WTC11 (cell line): ENCODE measurements at regions not wholly inside any gene's neighbourhood (a gene's known extent, or its start where the extent isn't known, plus 50 kb on each side); places are given as distances from the start of the nearest gene placed in this dataset.

Experiments
- ATAC-seq: fragments of 200-7000 bp; cut with Tn5 transposase; 2 replicates; pipeline ENCODE4 v1.10.0; 2021; ENCODE audit warnings: mild to moderate bottlenecking, moderate library complexity
- CTCF ChIA-PET: fragments of 300-600 bp; sonication (Branson Sonifier 250); formaldehyde crosslinking; loops from one replicate; lab custom pipeline; 2021; ENCODE audit warnings: antibody characterized with exemption; lab: Charles Lee
- POLR2A ChIA-PET: fragments of 350-600 bp; sonication (Branson Sonifier 250); formaldehyde crosslinking; loops from one replicate; lab custom pipeline; 2021; ENCODE audit warnings: antibody characterized with exemption; lab: Charles Lee
- DNase-seq: peaks from one replicate; pipeline ENCODE4 v3.0.0; 2021; ENCODE audit warnings: low spot score
- H3K27ac Mint-ChIP-seq: 2 replicates; pipeline ENCODE4 v1.8.0; 2021; ENCODE audit warnings: mixed read lengths
- H3K27me3 Mint-ChIP-seq: 2 replicates; pipeline ENCODE4 v1.8.0; 2021; ENCODE audit warnings: low read depth, mild to moderate bottlenecking, moderate library complexity, mixed read lengths
- H3K36me3 Mint-ChIP-seq: 2 replicates; pipeline ENCODE4 v1.8.0; 2021; ENCODE audit warnings: mixed read lengths
- H3K4me1 Mint-ChIP-seq: 2 replicates; pipeline ENCODE4 v1.8.0; 2022; ENCODE audit warnings: mixed read lengths
- H3K4me3 Mint-ChIP-seq: 2 replicates; pipeline ENCODE4 v1.8.0; 2021; ENCODE audit warnings: mild to moderate bottlenecking, moderate library complexity, mixed read lengths
- H3K9me3 Mint-ChIP-seq: 2 replicates; pipeline ENCODE4 v1.8.0; 2021; ENCODE audit warnings: mixed read lengths
- ATF3 ChIP-seq: sonication (generic); formaldehyde crosslinking; conservative IDR thresholded peaks from 2 replicates; pipeline ENCODE4 v1.8.1; 2022; ENCODE audit warnings: mild to moderate bottlenecking, missing genetic modification reagents
- CREM ChIP-seq: sonication (generic); formaldehyde crosslinking; IDR thresholded peaks from 2 replicates; pipeline ENCODE4 v1.8.1; 2022; ENCODE audit warnings: mild to moderate bottlenecking, missing genetic modification reagents, moderate library complexity
- CTCF ChIP-seq: fragments of 200-600 bp; IDR thresholded peaks from 2 replicates; pipeline ENCODE4 v1.8.0; 2022; ENCODE audit warnings: antibody characterized with exemption
- E2F4 ChIP-seq: sonication (generic); formaldehyde crosslinking; IDR thresholded peaks from 2 replicates; pipeline ENCODE4 v1.8.1; 2022; ENCODE audit warnings: low read depth, mild to moderate bottlenecking, moderate library complexity, missing genetic modification reagents, borderline replicate concordance
- ESRRA ChIP-seq: sonication (generic); formaldehyde crosslinking; IDR thresholded peaks from 2 replicates; pipeline ENCODE4 v1.8.1; 2022; ENCODE audit warnings: mild to moderate bottlenecking, missing genetic modification reagents, borderline replicate concordance
- FOXJ3 ChIP-seq: sonication (generic); formaldehyde crosslinking; IDR thresholded peaks from 2 replicates; pipeline ENCODE4 v1.9.0; 2021; ENCODE audit warnings: missing genetic modification reagents, mild to moderate bottlenecking, borderline replicate concordance
- HMGA2 ChIP-seq: fragments of 250-450 bp; sonication (Bioruptor Pico); IDR thresholded peaks from 2 replicates; pipeline ENCODE4 v1.4.0; 2021; ENCODE audit warnings: mild to moderate bottlenecking, moderate library complexity
- HMGXB4 ChIP-seq: sonication (generic); formaldehyde crosslinking; IDR thresholded peaks from 2 replicates; pipeline ENCODE4 v1.8.1; 2023; ENCODE audit warnings: mild to moderate bottlenecking, moderate library complexity, missing genetic modification reagents
- IRF2 ChIP-seq: sonication (generic); formaldehyde crosslinking; IDR thresholded peaks from 2 replicates; pipeline ENCODE4 v1.8.0; 2022; ENCODE audit warnings: low read depth, missing genetic modification reagents, borderline replicate concordance
- KAT7 ChIP-seq: sonication (generic); formaldehyde crosslinking; IDR thresholded peaks from 2 replicates; pipeline ENCODE4 v1.8.1; 2023; ENCODE audit warnings: missing genetic modification reagents, mild to moderate bottlenecking, borderline replicate concordance
- NR2C2 ChIP-seq: sonication (generic); formaldehyde crosslinking; IDR thresholded peaks from 2 replicates; pipeline ENCODE4 v1.8.0; 2022; ENCODE audit warnings: mild to moderate bottlenecking, missing genetic modification reagents
- NR3C1 ChIP-seq: sonication (generic); formaldehyde crosslinking; conservative IDR thresholded peaks from 2 replicates; pipeline ENCODE4 v1.8.1; 2023; ENCODE audit warnings: low read depth, mild to moderate bottlenecking, missing genetic modification reagents
- SMAD3 ChIP-seq: sonication (generic); formaldehyde crosslinking; IDR thresholded peaks from 2 replicates; pipeline ENCODE4 v1.8.0; 2022; ENCODE audit warnings: missing genetic modification reagents, mild to moderate bottlenecking, borderline replicate concordance
- ZBTB21 ChIP-seq: sonication (generic); formaldehyde crosslinking; IDR thresholded peaks from 2 replicates; pipeline ENCODE4 v1.8.1; 2023; ENCODE audit warnings: mild to moderate bottlenecking, missing genetic modification reagents, borderline replicate concordance
- ZNF317 ChIP-seq: sonication (generic); formaldehyde crosslinking; IDR thresholded peaks from 2 replicates; pipeline ENCODE4 v1.8.1; 2023; ENCODE audit warnings: low read depth, mild to moderate bottlenecking, moderate library complexity, missing genetic modification reagents, borderline replicate concordance
- ZNF423 ChIP-seq: fragments of 250-450 bp; sonication (Bioruptor Pico); IDR thresholded peaks from 2 replicates; pipeline ENCODE4 v2.1.2; 2022; ENCODE audit warnings: mild to moderate bottlenecking, moderate library complexity
- TF ChIP-seq, protein P1 (sequence below): sonication (generic); formaldehyde crosslinking; IDR thresholded peaks from 2 replicates; pipeline ENCODE4 v1.8.1; 2023; ENCODE audit warnings: mild to moderate bottlenecking, missing genetic modification reagents
- TF ChIP-seq, protein P2 (sequence below): sonication (generic); formaldehyde crosslinking; IDR thresholded peaks from 2 replicates; pipeline ENCODE4 v1.8.1; 2023; ENCODE audit warnings: mild to moderate bottlenecking, missing genetic modification reagents, moderate library complexity

GRCh38 chrX:95666056-95666455 is 1018.6 kb upstream of the DIAPH2 start:
- ATAC-seq (no peak), DNase-seq (no peak)
- TF ChIP-seq ATF3 (CRISPR knock-in tag): no peak
- no peak for TF ChIP-seq NR3C1
- TF ChIP-seq SMAD3 (CRISPR knock-in tag): no peak
- TF ChIP-seq HMGA2 (CRISPR knock-in tag): no peak
- TF ChIP-seq CTCF: no peak
- TF ChIP-seq, protein P1, sequence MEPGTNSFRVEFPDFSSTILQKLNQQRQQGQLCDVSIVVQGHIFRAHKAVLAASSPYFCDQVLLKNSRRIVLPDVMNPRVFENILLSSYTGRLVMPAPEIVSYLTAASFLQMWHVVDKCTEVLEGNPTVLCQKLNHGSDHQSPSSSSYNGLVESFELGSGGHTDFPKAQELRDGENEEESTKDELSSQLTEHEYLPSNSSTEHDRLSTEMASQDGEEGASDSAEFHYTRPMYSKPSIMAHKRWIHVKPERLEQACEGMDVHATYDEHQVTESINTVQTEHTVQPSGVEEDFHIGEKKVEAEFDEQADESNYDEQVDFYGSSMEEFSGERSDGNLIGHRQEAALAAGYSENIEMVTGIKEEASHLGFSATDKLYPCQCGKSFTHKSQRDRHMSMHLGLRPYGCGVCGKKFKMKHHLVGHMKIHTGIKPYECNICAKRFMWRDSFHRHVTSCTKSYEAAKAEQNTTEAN (CRISPR knock-in tag): no peak
- TF ChIP-seq HMGXB4: no peak
- no peak for TF ChIP-seq CREM
- TF ChIP-seq ZNF317: no peak
- CTCF ChIA-PET: no interaction called here
- Mint-ChIP-seq H3K27ac (no peak overlapping the region), H3K9me3 (peaks cover 17% of the 10 kb centered on the region), H3K27me3 (no peaks in the 10 kb centered on the region), H3K4me1 (no peaks in the 10 kb centered on the region), H3K36me3 (peaks cover 3% of the 10 kb centered on the region; the same call in 1 of the 2 replicates), H3K4me3 (no peak overlapping the region)
- POLR2A ChIA-PET: no interaction called here

DNA sequence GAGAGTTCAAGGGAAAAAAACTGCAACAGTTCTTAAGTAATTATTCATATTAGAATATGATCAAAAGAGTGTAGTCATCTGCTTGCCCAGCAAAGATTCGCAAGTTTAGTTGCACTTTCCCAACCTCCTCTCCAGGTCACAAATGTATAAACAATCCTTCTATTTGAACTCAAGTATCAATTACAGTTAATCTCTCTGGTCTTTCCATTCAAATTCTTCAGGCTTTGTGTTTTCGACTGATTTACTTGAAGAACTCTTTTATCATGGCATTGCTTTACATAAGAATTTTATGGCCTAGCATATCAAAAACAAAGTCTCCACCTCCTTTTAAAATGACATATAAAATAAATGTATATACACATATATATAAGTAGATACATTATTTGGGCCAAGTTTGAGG is 1009.6 kb upstream of the DIAPH2 start:
- no peak overlapping the region for H3K27ac Mint-ChIP-seq

More for the DNA sequence above, 1009.6 kb upstream of the DIAPH2 start:
- no peaks in the 10 kb centered on the region for H3K36me3 Mint-ChIP-seq
- no peak for ATAC-seq
- no peak for TF ChIP-seq ZBTB21 (CRISPR knock-in tag)
- TF ChIP-seq E2F4 (CRISPR knock-in tag): no peak
- TF ChIP-seq ZNF423: no peak
- TF ChIP-seq KAT7: no peak
- TF ChIP-seq ATF3 (CRISPR knock-in tag): no peak
- no peak for TF ChIP-seq ESRRA
- TF ChIP-seq SMAD3 (CRISPR knock-in tag): no peak
- no peak for TF ChIP-seq FOXJ3 (CRISPR knock-in tag)
- no peak for TF ChIP-seq NR2C2
- TF ChIP-seq, protein P2, sequence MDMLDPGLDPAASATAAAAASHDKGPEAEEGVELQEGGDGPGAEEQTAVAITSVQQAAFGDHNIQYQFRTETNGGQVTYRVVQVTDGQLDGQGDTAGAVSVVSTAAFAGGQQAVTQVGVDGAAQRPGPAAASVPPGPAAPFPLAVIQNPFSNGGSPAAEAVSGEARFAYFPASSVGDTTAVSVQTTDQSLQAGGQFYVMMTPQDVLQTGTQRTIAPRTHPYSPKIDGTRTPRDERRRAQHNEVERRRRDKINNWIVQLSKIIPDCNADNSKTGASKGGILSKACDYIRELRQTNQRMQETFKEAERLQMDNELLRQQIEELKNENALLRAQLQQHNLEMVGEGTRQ (CRISPR knock-in tag): no peak
- no peak for TF ChIP-seq IRF2 (CRISPR knock-in tag)
- TF ChIP-seq, all 79 proteins: peak for 0
- no peak for DNase-seq
- Mint-ChIP-seq H3K4me3 (no peak overlapping the region), H3K9me3 (0 out of 2 replicates have a peak, but pooled peaks cover 3% of the 10 kb centered on the region), H3K27me3 (no peaks in the 10 kb centered on the region), H3K4me1 (peaks cover 4% of the 10 kb centered on the region)
- ChIA-PET CTCF (no interaction called here), POLR2A (no interaction called here)
